ENCODE measurements at regions not wholly inside any gene's neighbourhood (a gene's known extent, or its start where the extent isn't known, plus 50 kb on each side); places are given as distances from the start of the nearest gene placed in this dataset.

- no peak for TF ChIP-seq PRDM6 (tag by site-specific recombination; IDR thresholded peaks at IDR 0.05)
- no peak for TF ChIP-seq ZFP41 (tag by site-specific recombination; IDR thresholded peaks at IDR 0.05; ENCODE audit: borderline replicate concordance)
- TF ChIP-seq GLIS1 (tag by site-specific recombination; IDR thresholded peaks at IDR 0.05): no peak
Observed at GRCh38 chr14:98146416-98146815, 1125.6 kb downstream of the BCL11B start (continued).

- Histone ChIP-seq H3K27ac (ENCODE audit: extremely low read depth, low read depth, low read length) (no peak overlapping the region), H3K9me3 (ENCODE audit: control insufficient read depth, insufficient read depth, low read depth, low read length) (no peaks in the 10 kb centered on the region; the same call in 1 of the 2 replicates), H3K36me3 (ENCODE audit: control insufficient read depth in 2 of 2, insufficient read depth in 1 of 2, low read length in 2 of 2) (no peaks in the 10 kb centered on the region), H3K4me3 (ENCODE audit: low read depth, low read length) (no peak overlapping the region), H3K4me1 (ENCODE audit: control insufficient read depth, insufficient read depth, low read length) (no peaks in the 10 kb centered on the region)
- ChIA-PET CTCF (no interaction called here), POLR2A (no interaction called here)
- TF ChIP-seq ZNF580 (tag by site-specific recombination; IDR thresholded peaks at IDR 0.05) (no peak), KLF17 (tag by site-specific recombination; IDR thresholded peaks at IDR 0.05) (no peak)
Observed at GRCh38 chr14:98154254-98154653, 1117.7 kb downstream of the BCL11B start.

- Histone ChIP-seq H3K4me3 (ENCODE audit: low read depth, low read length) (no peak overlapping the region), H3K36me3 (ENCODE audit: control insufficient read depth in 2 of 2, insufficient read depth in 1 of 2, low read length in 2 of 2) (no peaks in the 10 kb centered on the region), H3K27ac (ENCODE audit: extremely low read depth, low read depth, low read length) (no peak overlapping the region), H3K9me3 (ENCODE audit: control insufficient read depth, insufficient read depth, low read depth, low read length) (no peaks in the 10 kb centered on the region), H3K4me1 (ENCODE audit: control insufficient read depth, insufficient read depth, low read length) (no peaks in the 10 kb centered on the region)
- ChIA-PET POLR2A (no interaction called here), CTCF (no interaction called here)
- TF ChIP-seq ZNF645 (tag by site-specific recombination; IDR thresholded peaks at IDR 0.05): no peak
- no peak for TF ChIP-seq ZNF473 (tag by site-specific recombination; IDR thresholded peaks at IDR 0.05)
- no peak for TF ChIP-seq REPIN1 (tag by site-specific recombination; IDR thresholded peaks at IDR 0.05; ENCODE audit: low read depth)
- no peak for TF ChIP-seq SALL2 (tag by site-specific recombination; IDR thresholded peaks at IDR 0.05; ENCODE audit: borderline replicate concordance)
- TF ChIP-seq ZNF37A (tag by site-specific recombination; IDR thresholded peaks at IDR 0.05): no peak
- TF ChIP-seq ZNF549 (tag by site-specific recombination; IDR thresholded peaks at IDR 0.05): no peak
Observed at GRCh38 chr14:98156411-98156810, 1115.6 kb downstream of the BCL11B start.

GRCh38 chr14:98160901-98161300 lies 1111.1 kb downstream of the BCL11B start:
- ChIA-PET POLR2A (no interaction called here), CTCF (no interaction called here)
- H3K36me3 ChIP-seq (ENCODE audit: control insufficient read depth in 2 of 2, insufficient read depth in 1 of 2, low read length in 2 of 2): no peaks in the 10 kb centered on the region

More at GRCh38 chr14:98160901-98161300, 1111.1 kb downstream of the BCL11B start:
- no peaks in the 10 kb centered on the region for H3K9me3 ChIP-seq (ENCODE audit: control insufficient read depth, insufficient read depth, low read depth, low read length)
- H3K4me1 ChIP-seq (ENCODE audit: control insufficient read depth, insufficient read depth, low read length): no peaks in the 10 kb centered on the region
- no peak overlapping the region for H3K27ac ChIP-seq (ENCODE audit: extremely low read depth, low read depth, low read length)
- no peak overlapping the region for H3K4me3 ChIP-seq (ENCODE audit: low read depth, low read length)
- no peak for TF ChIP-seq PRDM6 (tag by site-specific recombination; IDR thresholded peaks at IDR 0.05)
